ENCODE measurements at regions not wholly inside any gene's neighbourhood (a gene's known extent, or its start where the extent isn't known, plus 50 kb on each side); places are given as distances from the start of the nearest gene placed in this dataset.
"Not testable (repeated sequence)": the region's sequence is repeated elsewhere in the genome, so short reads cannot be mapped to it uniquely, and the experiment has no call there.

- in situ Hi-C loops (cut with MboI; ENCODE audit: low sequenced_read_pairs), result no loop called here
These were observed 102.6 kb downstream of the PLG start for GRCh38 chr6:160804639-160805038.

DNA sequence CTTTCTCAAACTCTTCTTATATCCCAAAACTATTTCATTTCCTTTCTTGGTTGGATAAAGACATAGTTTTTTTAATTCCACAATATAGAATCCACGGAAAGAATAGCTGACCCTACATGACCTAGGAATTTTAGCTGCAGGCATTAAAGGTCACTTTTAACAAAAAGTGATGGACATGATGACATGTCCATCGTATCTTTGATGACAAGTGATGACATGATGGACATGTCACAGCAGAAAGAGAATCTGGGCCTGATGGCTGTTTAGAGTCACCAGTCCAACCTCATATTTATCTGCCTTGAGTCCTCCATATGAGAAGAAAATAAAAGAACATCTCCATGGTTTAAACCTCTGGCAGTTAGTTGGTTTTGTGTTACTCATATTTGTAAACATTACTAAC lies 106.2 kb downstream of the PLG start:
- in situ Hi-C loops (cut with MboI; ENCODE audit: low sequenced_read_pairs), result no loop called here

- in situ Hi-C loops (cut with MboI; ENCODE audit: low sequenced_read_pairs), result no loop called here
These were observed 108.2 kb downstream of the PLG start for GRCh38 chr6:160810238-160810637.

DNA sequence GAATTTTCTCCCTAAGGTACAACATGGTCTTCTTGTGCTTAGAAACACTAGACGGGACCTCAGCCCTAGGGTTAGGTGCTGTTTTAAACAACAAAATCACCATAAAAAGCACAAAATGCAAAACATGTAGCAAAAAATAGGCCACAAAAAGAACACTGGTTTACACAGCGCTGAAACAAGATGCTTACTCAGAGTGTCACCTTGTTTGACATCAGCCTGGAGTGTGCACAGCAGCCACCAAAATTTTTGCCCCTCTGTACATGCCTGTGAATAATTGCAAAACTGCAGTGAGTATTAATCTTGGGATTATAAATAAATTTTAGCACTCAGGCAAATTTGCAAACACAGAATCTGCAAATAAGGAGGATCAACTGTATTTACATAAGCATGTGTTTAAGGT lies 110.1 kb downstream of the PLG start:
- in situ Hi-C loops (cut with MboI; ENCODE audit: low sequenced_read_pairs), result no loop called here

DNA sequence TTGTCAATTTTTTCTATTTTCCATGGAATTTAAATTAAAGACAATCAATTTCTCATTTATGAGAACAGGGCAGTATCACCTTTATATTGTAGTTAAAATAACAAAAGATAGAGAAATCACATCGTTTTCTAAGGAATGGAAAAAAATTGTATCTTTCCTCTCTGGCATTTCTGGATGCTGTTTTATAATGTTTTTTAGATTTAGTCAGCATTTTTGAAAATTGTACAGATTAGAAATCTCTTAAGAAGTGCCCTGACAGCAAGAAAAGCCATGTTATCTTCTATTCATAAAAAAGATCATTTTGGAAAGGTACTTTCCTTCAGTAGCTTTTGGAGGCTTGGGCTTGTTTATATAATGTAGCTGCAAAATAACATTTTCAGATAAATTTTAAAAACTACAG lies 116.9 kb downstream of the PLG start:
- in situ Hi-C loops (cut with MboI; ENCODE audit: low sequenced_read_pairs), result no loop called here

DNA sequence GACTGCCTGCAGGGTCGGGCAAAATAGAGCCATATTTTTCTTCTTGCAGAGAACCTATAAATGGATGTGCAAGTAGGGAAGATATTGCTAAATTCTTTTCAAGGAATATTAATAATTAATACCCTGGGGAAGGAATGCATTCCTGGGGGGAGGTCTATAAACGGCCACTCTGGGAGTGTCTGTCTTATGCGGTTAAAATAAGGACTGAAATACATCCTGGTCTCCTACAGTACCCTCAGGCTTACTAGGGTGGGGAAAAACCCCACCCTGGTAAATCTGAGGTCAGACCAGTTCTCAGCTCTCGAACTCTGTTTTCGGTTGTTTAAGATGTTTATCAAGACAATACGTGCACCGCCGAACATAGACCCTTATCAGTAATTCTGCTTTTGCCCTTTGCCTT lies 118.6 kb downstream of the PLG start:
- in situ Hi-C loops (cut with MboI; ENCODE audit: low sequenced_read_pairs), result not testable (repeated sequence)

DNA sequence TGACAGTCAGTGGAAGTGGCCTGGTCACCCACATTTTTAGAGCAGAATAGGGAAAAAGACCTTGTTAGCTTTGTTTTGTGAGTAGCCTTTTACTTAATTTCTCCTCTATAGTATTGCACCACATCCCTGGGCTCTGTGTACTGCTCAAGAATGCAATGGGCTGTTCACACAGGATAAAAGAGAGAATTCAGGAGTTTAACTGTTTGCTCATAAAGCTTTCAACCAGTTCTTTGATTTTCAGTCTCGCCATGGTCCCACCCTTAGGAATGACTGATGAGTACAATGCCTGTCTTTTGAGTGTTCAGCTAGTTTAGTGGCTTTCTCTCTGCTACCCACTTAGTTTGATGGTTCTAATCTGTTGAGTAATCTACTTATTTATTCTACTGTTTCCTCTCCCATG lies 129.7 kb downstream of the PLG start:
- in situ Hi-C loops (cut with MboI; ENCODE audit: low sequenced_read_pairs), result no loop called here

GRCh38 chr6:160832422-160832821 lies 130.4 kb downstream of the PLG start:
- in situ Hi-C loops (cut with MboI; ENCODE audit: low sequenced_read_pairs), result no loop called here

GRCh38 chr6:160837146-160837545 lies 135.1 kb downstream of the PLG start:
- in situ Hi-C loops (cut with MboI; ENCODE audit: low sequenced_read_pairs), result no loop called here

GRCh38 chr6:160851031-160851430 lies 140.5 kb upstream of the MAP3K4 start:
- in situ Hi-C loops (cut with MboI; ENCODE audit: low sequenced_read_pairs), result no loop called here

DNA sequence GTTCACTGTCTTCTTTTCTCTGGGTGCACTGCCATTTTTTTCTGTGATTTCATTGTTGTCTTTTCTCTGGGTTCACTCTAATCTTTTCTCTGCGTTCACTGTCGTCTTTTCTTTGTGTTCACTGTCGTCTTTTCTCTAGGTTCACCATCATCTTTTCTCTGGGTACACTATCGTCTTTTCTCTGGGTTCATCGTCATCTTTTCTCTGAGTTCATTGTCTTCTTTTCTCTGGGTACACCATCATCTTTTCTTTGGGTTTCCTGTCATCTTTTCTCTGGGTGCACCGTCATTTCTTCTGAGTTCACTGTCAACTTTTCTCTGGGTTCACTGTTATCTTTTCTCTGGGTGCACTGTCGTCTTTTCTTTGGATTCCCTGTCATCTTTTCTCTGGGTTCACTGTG lies 137.6 kb upstream of the MAP3K4 start:
- in situ Hi-C loops (cut with MboI; ENCODE audit: low sequenced_read_pairs), result no loop called here

GRCh38 chr6:160858886-160859285 lies 132.7 kb upstream of the MAP3K4 start:
- in situ Hi-C loops (cut with MboI; ENCODE audit: low sequenced_read_pairs), result no loop called here

DNA sequence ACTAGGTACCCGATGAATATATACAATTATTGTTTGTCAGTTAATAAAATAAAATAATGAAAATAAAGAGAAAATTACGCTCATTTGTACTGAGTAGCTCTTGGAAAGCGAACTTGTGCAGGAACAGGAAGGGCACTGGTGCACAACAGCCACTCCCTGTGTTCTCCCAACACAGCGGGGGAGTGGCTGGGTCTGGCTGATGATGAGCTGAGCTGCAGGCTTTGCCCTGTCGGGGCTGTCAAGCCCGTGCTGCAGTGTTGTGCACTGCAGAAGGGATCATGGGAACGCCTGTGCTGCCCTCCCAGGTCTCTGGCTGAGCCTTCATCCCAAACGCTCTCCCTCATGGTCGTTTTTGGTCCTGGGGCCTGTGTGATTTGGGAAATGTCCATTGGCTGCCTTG lies 131.7 kb upstream of the MAP3K4 start:
- in situ Hi-C loops (cut with MboI; ENCODE audit: low sequenced_read_pairs), result no loop called here

DNA sequence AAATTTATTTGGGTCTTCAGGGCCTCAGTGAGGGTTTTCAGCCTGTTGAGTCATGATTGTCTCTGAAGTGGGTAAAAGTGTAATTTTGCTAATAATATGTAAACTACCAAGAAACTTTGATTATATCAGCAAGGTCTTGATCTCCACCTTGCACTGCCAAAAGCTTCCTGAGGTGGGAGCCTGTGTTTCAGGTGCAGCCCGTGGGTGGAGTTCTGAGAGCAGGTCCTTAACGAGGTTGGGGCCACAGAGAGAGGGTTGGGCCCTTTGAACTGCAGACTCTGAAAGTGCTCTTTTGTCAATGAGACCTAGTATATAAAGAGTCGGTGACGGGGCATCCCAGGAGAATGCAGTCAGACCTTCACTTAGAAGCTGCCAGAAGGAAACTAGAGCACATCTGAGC lies 129.7 kb upstream of the MAP3K4 start:
- in situ Hi-C loops (cut with MboI; ENCODE audit: low sequenced_read_pairs), result no loop called here

DNA sequence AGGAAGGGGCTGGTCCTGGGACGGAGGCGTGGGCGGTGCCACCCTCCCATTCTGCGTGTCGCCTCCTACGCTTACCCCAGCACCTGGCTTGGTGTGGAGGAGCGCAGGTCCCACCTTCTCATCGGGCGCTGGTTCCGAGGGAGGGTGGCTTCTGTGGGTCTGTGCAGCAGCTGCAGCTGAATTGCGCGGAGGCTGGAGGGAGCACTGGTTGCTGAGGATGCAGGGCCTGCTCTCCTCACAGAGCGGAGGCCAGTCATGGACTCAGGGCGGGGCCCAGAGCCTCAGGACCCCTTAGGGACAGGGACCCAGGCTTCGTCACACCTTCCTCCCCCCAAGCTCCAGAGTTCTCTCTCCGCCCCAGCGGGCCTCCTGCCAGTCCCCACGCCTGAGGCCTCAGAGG lies 127.8 kb upstream of the MAP3K4 start:
- in situ Hi-C loops (cut with MboI; ENCODE audit: low sequenced_read_pairs), result no loop called here

- in situ Hi-C loops (cut with MboI; ENCODE audit: low sequenced_read_pairs), result no loop called here
These were observed 120.2 kb upstream of the MAP3K4 start for GRCh38 chr6:160871320-160871719.

GRCh38 chr6:160881148-160881808 lies 110.3 kb upstream of the MAP3K4 start:
- in situ Hi-C loops (cut with MboI; ENCODE audit: low sequenced_read_pairs), result no loop called here

- in situ Hi-C loops (cut with MboI; ENCODE audit: low sequenced_read_pairs), result no loop called here
These were observed 109.6 kb upstream of the MAP3K4 start for GRCh38 chr6:160882006-160882405.

GRCh38 chr6:160882791-160883279 lies 108.7 kb upstream of the MAP3K4 start:
- in situ Hi-C loops (cut with MboI; ENCODE audit: low sequenced_read_pairs), result no loop called here

GRCh38 chr6:160883560-160883959 lies 108.0 kb upstream of the MAP3K4 start:
- in situ Hi-C loops (cut with MboI; ENCODE audit: low sequenced_read_pairs), result no loop called here

GRCh38 chr6:160883999-160884398 lies 107.6 kb upstream of the MAP3K4 start:
- in situ Hi-C loops (cut with MboI; ENCODE audit: low sequenced_read_pairs), result no loop called here

DNA sequence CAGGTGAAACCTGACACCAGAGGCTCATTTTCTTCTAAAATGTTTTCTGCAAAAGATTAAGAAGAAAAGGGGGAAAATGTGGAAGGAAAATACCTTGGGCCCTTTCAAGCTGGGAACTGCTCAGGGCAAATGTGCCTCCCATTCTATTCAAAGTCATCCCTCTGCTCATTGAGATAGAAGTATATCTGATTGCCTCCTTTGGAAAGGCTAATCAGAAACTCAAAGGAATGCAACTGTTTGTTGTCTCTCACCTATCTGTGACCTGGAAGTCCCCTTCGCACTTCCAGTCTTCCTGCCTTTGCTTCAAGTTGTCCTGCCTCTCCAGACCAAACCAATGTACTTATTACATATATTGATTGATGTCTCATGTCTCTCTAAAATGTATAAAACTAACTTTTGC lies 102.4 kb upstream of the MAP3K4 start:
- in situ Hi-C loops (cut with MboI; ENCODE audit: low sequenced_read_pairs), result not testable (repeated sequence)

DNA sequence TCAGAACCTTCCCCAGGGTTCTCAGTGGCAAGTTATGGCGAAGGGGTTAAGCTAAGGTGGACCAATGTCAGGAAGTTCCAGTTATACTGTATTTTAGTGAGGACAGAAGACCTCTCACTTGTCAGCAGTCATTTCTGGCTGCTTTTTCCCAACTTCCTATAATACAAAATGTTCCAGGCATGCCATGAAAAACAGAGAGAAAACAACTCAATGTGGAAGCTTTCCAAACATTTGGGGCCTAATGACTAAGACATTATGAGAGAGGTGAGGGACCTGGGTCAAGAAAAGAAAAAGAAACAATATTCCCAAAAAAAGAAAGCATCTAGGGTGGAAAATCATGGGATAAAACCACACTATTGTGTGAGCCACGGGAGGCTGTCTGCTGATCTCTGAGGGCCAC lies 99.9 kb upstream of the MAP3K4 start:
- in situ Hi-C loops (cut with MboI; ENCODE audit: low sequenced_read_pairs), result no loop called here
